ENCODE measurements at regions not wholly inside any gene's neighbourhood (a gene's known extent, or its start where the extent isn't known, plus 50 kb on each side); places are given as distances from the start of the nearest gene placed in this dataset.

GRCh38 chr6:67184405-67184804 lies 1450.7 kb upstream of the ADGRB3 start:
- TF ChIP-seq EZH2phosphoT487 (IDR thresholded peaks at IDR 0.05; ENCODE audit: low read depth) (no peak), CTCF (IDR thresholded peaks at IDR 0.05; ENCODE audit: low read depth, low read length) (no peak)
